Stimulated activated naive B cell treated with anti-CD40 and anti-IgM and Interleukin-4, amounts not matched to agents 10 μg/mL and 1 μg/mL and 100 μg/mL, for 72 hours (primary cell): ENCODE measurements at regions not wholly inside any gene's neighbourhood (a gene's known extent, or its start where the extent isn't known, plus 50 kb on each side); places are given as distances from the start of the nearest gene placed in this dataset.

Experiments
- ATAC-seq, 2 donors: fragments of 150-1000 bp; cut with Tn5 transposase; replicated peaks; 2 replicates each; pipeline ENCODE4 v1.10.0; 2021; ENCODE audit warnings: moderate library complexity in 1 of 2
- DNase-seq: peaks from one replicate; pipeline ENCODE4 v3.0.0; 2021
- H3K27ac Mint-ChIP-seq: one replicate; pipeline ENCODE4 v1.8.0; 2022; ENCODE audit warnings: mild to moderate bottlenecking, mixed read lengths
- H3K27me3 Mint-ChIP-seq, 2 donors: one replicate each; pipeline ENCODE4 v1.8.0; 2022; ENCODE audit warnings: mixed read lengths in 2 of 2
- H3K36me3 Mint-ChIP-seq, 2 donors: one replicate each; pipeline ENCODE4 v1.8.0; 2022; ENCODE audit warnings: mixed read lengths in 2 of 2, mild to moderate bottlenecking in 1 of 2
- H3K4me1 Mint-ChIP-seq, 2 donors: one replicate each; pipeline ENCODE4 v1.8.0; 2022; ENCODE audit warnings: mixed read lengths in 2 of 2, mild to moderate bottlenecking in 1 of 2
- H3K4me3 Mint-ChIP-seq, 2 donors: one replicate each; pipeline ENCODE4 v1.8.0; 2022; ENCODE audit warnings: mild to moderate bottlenecking in 2 of 2, mixed read lengths in 2 of 2, moderate library complexity in 1 of 2
- H3K9me3 Mint-ChIP-seq, 2 donors: one replicate each; pipeline ENCODE4 v1.8.0; 2022; ENCODE audit warnings: mixed read lengths in 2 of 2, mild to moderate bottlenecking in 1 of 2

GRCh38 chr10:31103112-31103511 is 71.4 kb upstream of the ZNF438 start:
- peaks cover 19 to 51% of the 10 kb centered on the region in 2 donors for H3K4me1 Mint-ChIP-seq
- no peak overlapping the region for H3K27ac Mint-ChIP-seq
- no peak overlapping the region for H3K4me3 Mint-ChIP-seq
- DNase-seq: no peak
- peaks cover 0 to 4% of the 10 kb centered on the region in 2 donors for H3K9me3 Mint-ChIP-seq
- ATAC-seq: no peak
- no peaks in the 10 kb centered on the region for H3K36me3 Mint-ChIP-seq
- no peaks in the 10 kb centered on the region for H3K27me3 Mint-ChIP-seq

- Mint-ChIP-seq H3K9me3 (peaks cover 7 to 11% of the 10 kb centered on the region in 2 donors), H3K36me3 (peaks cover 0 to 4% of the 10 kb centered on the region in 2 donors), H3K27ac (no peak overlapping the region), H3K27me3 (no peaks in the 10 kb centered on the region), H3K4me1 (peaks cover 2 to 8% of the 10 kb centered on the region in 2 donors), H3K4me3 (no peak overlapping the region)
- no peak for DNase-seq
- no peak for ATAC-seq
These were observed 81.3 kb upstream of the ZNF438 start for GRCh38 chr10:31112961-31113360.

GRCh38 chr10:31116226-31116625 is 84.6 kb upstream of the ZNF438 start:
- Mint-ChIP-seq H3K36me3 (peaks cover 0 to 3% of the 10 kb centered on the region in 2 donors), H3K27me3 (no peaks in the 10 kb centered on the region), H3K9me3 (peaks cover 6 to 11% of the 10 kb centered on the region in 2 donors), H3K27ac (no peak overlapping the region), H3K4me1 (peaks cover 7 to 27% of the 10 kb centered on the region in 2 donors), H3K4me3 (no peak overlapping the region)
- no peak for DNase-seq
- peak; percentile 56 to 81 for ATAC-seq

- ATAC-seq: no peak
- no peak for DNase-seq
- peaks cover 0 to 3% of the 10 kb centered on the region in 2 donors for H3K36me3 Mint-ChIP-seq
- H3K27ac Mint-ChIP-seq: no peak overlapping the region
- no peak overlapping the region for H3K4me3 Mint-ChIP-seq
- H3K4me1 Mint-ChIP-seq: peaks cover 15 to 43% of the 10 kb centered on the region in 2 donors
- peaks cover 3 to 6% of the 10 kb centered on the region in 2 donors for H3K9me3 Mint-ChIP-seq
- no peaks in the 10 kb centered on the region for H3K27me3 Mint-ChIP-seq
These were observed 86.9 kb upstream of the ZNF438 start for GRCh38 chr10:31118556-31118955.

GRCh38 chr10:31120392-31120791 is 88.7 kb upstream of the ZNF438 start:
- H3K27me3 Mint-ChIP-seq: no peaks in the 10 kb centered on the region
- DNase-seq (no peak), ATAC-seq (no peak)
- H3K4me1 Mint-ChIP-seq: peaks cover 25 to 56% of the 10 kb centered on the region in 2 donors
- H3K4me3 Mint-ChIP-seq: no peak overlapping the region
- H3K9me3 Mint-ChIP-seq: peaks cover 0 to 1% of the 10 kb centered on the region in 2 donors
- peak overlapping the region; percentile 69 for H3K27ac Mint-ChIP-seq
- H3K36me3 Mint-ChIP-seq: peaks cover 0 to 3% of the 10 kb centered on the region in 2 donors

- no peak for ATAC-seq
- H3K27ac Mint-ChIP-seq: peak overlapping the region; percentile 20
- peaks cover 25 to 56% of the 10 kb centered on the region in 2 donors for H3K4me1 Mint-ChIP-seq
- no peak for DNase-seq
- no peak overlapping the region for H3K4me3 Mint-ChIP-seq
- H3K27me3 Mint-ChIP-seq: no peaks in the 10 kb centered on the region
- no peaks in the 10 kb centered on the region for H3K9me3 Mint-ChIP-seq
- peaks cover 0 to 3% of the 10 kb centered on the region in 2 donors for H3K36me3 Mint-ChIP-seq
These were observed 89.5 kb upstream of the ZNF438 start for GRCh38 chr10:31120961-31121685.

- Mint-ChIP-seq H3K4me1 (peaks cover 24 to 59% of the 10 kb centered on the region in 2 donors), H3K27me3 (no peaks in the 10 kb centered on the region), H3K9me3 (no peaks in the 10 kb centered on the region), H3K36me3 (peaks cover 0 to 3% of the 10 kb centered on the region in 2 donors), H3K4me3 (peak overlapping the region in 1 of 2 donors; percentile 2), H3K27ac (peak overlapping the region; percentile 42)
- ATAC-seq (peak; percentile 66 to 73), DNase-seq (no peak)
These were observed 90.3 kb upstream of the ZNF438 start for GRCh38 chr10:31121757-31122577.

- Mint-ChIP-seq H3K27ac (no peak overlapping the region), H3K4me1 (peaks cover 26 to 60% of the 10 kb centered on the region in 2 donors), H3K27me3 (no peaks in the 10 kb centered on the region), H3K4me3 (no peak overlapping the region), H3K36me3 (peaks cover 0 to 3% of the 10 kb centered on the region in 2 donors), H3K9me3 (no peaks in the 10 kb centered on the region)
- DNase-seq: no peak
- ATAC-seq: no peak
These were observed 92.3 kb upstream of the ZNF438 start for GRCh38 chr10:31123946-31124345.

GRCh38 chr10:31124852-31125251 is 93.2 kb upstream of the ZNF438 start:
- Mint-ChIP-seq H3K4me1 (peaks cover 28 to 54% of the 10 kb centered on the region in 2 donors), H3K36me3 (peaks cover 0 to 3% of the 10 kb centered on the region in 2 donors), H3K27ac (no peak overlapping the region), H3K27me3 (no peaks in the 10 kb centered on the region), H3K4me3 (no peak overlapping the region), H3K9me3 (no peaks in the 10 kb centered on the region)
- ATAC-seq: peak; percentile 44 to 59
- DNase-seq: no peak

- H3K4me1 Mint-ChIP-seq: peaks cover 24 to 46% of the 10 kb centered on the region in 2 donors
- no peak overlapping the region for H3K4me3 Mint-ChIP-seq
- ATAC-seq (no peak), DNase-seq (no peak)
- H3K36me3 Mint-ChIP-seq: no peaks in the 10 kb centered on the region
- no peaks in the 10 kb centered on the region for H3K9me3 Mint-ChIP-seq
- no peak overlapping the region for H3K27ac Mint-ChIP-seq
- H3K27me3 Mint-ChIP-seq: no peaks in the 10 kb centered on the region
These were observed 94.1 kb upstream of the ZNF438 start for GRCh38 chr10:31125789-31126188.

- no peak for DNase-seq
- Mint-ChIP-seq H3K27me3 (no peaks in the 10 kb centered on the region), H3K27ac (no peak overlapping the region), H3K36me3 (no peaks in the 10 kb centered on the region), H3K4me3 (no peak overlapping the region), H3K9me3 (no peaks in the 10 kb centered on the region), H3K4me1 (peaks cover 23 to 39% of the 10 kb centered on the region in 2 donors)
- ATAC-seq: peak in 1 of 2 donors; percentile 34
These were observed 94.9 kb upstream of the ZNF438 start for GRCh38 chr10:31126593-31126992.

GRCh38 chr10:31128536-31128935 is 96.9 kb upstream of the ZNF438 start:
- H3K36me3 Mint-ChIP-seq: no peaks in the 10 kb centered on the region
- peaks cover 23 to 39% of the 10 kb centered on the region in 2 donors for H3K4me1 Mint-ChIP-seq
- no peaks in the 10 kb centered on the region for H3K9me3 Mint-ChIP-seq
- DNase-seq (no peak), ATAC-seq (no peak)
- no peak overlapping the region for H3K27ac Mint-ChIP-seq
- H3K27me3 Mint-ChIP-seq: no peaks in the 10 kb centered on the region
- no peak overlapping the region for H3K4me3 Mint-ChIP-seq

GRCh38 chr10:31129271-31129670 is 97.6 kb upstream of the ZNF438 start:
- no peak overlapping the region for H3K27ac Mint-ChIP-seq
- DNase-seq: no peak
- H3K4me1 Mint-ChIP-seq: peaks cover 22 to 33% of the 10 kb centered on the region in 2 donors
- H3K36me3 Mint-ChIP-seq: no peaks in the 10 kb centered on the region
- H3K27me3 Mint-ChIP-seq: no peaks in the 10 kb centered on the region
- no peaks in the 10 kb centered on the region for H3K9me3 Mint-ChIP-seq
- H3K4me3 Mint-ChIP-seq: no peak overlapping the region
- no peak for ATAC-seq

GRCh38 chr10:31129880-31130405 is 98.3 kb upstream of the ZNF438 start:
- H3K27me3 Mint-ChIP-seq: no peaks in the 10 kb centered on the region
- H3K9me3 Mint-ChIP-seq: no peaks in the 10 kb centered on the region
- DNase-seq (no peak), ATAC-seq (no peak)
- no peak overlapping the region for H3K27ac Mint-ChIP-seq
- no peak overlapping the region for H3K4me3 Mint-ChIP-seq
- H3K4me1 Mint-ChIP-seq: peaks cover 22 to 34% of the 10 kb centered on the region in 2 donors
- no peaks in the 10 kb centered on the region for H3K36me3 Mint-ChIP-seq
